Epithelial cell of proximal tubule (primary cell): ENCODE measurements at regions not wholly inside any gene's neighbourhood (a gene's known extent, or its start where the extent isn't known, plus 50 kb on each side); places are given as distances from the start of the nearest gene placed in this dataset.

Source experiments
- DNase-seq: peaks from one replicate; pipeline ENCODE4 v3.0.0-alpha.2; 2011; ENCODE audit warnings: low read depth
- H3K4me3 ChIP-seq: 2 replicates; pipeline ENCODE4 v1.5.1; 2011; ENCODE audit warnings: low read depth, mild to moderate bottlenecking, low read length
- TF ChIP-seq, protein P1 (sequence below): conservative IDR thresholded peaks from 2 replicates; pipeline ENCODE4 v1.5.1; 2012; ENCODE audit warnings: low read depth, mild to moderate bottlenecking, low read length

DNA sequence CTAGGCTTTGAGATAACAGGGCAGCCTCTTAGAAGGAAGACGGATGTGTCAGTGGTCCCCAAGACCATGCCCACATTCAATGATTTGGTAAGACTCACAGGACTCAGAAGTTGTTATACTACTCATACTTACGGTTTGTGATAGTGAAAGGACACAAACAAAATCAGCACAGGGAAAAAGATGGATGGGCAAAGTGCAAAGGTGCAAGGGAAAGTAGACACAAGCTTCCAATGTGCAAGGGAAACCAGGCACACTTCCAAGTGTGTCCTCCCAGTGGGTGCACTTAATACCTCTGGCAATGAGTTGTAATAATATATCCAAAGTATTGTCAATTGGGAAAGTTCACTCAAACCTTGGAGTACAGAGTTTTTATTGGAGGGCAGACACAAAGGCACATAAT, 53.8 kb upstream of the VCX start:
- TF ChIP-seq, protein P1, sequence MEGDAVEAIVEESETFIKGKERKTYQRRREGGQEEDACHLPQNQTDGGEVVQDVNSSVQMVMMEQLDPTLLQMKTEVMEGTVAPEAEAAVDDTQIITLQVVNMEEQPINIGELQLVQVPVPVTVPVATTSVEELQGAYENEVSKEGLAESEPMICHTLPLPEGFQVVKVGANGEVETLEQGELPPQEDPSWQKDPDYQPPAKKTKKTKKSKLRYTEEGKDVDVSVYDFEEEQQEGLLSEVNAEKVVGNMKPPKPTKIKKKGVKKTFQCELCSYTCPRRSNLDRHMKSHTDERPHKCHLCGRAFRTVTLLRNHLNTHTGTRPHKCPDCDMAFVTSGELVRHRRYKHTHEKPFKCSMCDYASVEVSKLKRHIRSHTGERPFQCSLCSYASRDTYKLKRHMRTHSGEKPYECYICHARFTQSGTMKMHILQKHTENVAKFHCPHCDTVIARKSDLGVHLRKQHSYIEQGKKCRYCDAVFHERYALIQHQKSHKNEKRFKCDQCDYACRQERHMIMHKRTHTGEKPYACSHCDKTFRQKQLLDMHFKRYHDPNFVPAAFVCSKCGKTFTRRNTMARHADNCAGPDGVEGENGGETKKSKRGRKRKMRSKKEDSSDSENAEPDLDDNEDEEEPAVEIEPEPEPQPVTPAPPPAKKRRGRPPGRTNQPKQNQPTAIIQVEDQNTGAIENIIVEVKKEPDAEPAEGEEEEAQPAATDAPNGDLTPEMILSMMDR = no peak
- no peak for DNase-seq
- no peak overlapping the region for H3K4me3 ChIP-seq

DNA sequence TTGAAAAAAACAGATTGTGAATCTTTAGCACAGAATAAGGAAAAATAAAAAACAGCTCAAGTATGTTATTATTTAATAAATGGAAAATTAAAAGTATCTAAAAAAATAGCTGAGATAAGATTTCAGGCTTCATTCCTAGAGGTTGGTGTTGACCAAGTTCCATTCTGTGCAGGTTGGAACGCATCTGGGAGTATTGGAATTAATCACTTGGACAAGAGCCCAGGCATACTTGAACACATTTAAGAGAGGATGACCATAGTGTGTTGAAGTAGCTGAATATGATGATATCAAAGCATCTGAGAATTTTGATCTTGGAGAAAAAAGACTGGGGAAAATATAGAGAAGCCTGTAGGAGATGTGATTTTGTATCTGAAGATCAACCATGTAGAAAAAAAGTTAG, 54.6 kb upstream of the VCX start:
- H3K4me3 ChIP-seq = no peak overlapping the region
- TF ChIP-seq, protein P1 = no peak
- no peak for DNase-seq

DNA sequence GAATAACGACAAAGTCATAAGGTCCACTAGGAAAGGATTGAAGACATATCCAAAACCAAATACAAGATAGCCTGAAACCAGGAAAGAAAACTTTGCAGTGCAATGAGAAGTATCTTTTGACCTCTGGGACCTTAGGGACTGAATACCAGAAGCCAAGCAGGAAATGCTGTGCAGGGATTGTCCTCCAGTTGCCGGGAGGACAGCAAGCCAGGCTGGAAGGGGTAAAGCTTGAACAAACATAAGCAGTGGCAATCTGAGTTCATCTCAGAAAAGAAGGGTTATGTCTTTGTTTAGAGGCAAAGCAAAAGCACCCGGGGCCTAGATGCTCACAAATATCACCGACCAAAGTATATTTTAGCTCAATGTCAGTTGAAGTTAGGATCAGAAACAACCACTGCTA, 55.3 kb upstream of the VCX start:
- DNase-seq = no peak
- H3K4me3 ChIP-seq = no peak overlapping the region
- TF ChIP-seq, protein P1 = no peak

DNA sequence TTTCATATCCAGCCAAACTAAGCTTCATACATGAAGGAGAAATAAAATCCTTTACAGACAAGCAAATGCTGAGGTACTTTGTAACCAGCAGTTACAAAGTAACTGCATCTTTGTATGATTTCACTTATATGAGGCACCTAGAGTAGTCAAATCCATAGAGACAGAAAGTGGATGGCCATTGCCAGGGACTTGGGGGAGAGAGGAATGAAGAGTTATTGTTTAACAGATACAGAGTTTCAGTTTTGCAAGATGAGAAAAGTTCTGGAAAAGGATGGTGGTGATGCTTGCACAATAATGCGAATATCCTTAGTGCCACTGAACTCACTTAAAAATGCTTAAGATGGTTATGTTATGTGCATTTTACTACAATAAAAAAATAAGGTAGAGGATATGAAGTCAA, 58.4 kb upstream of the VCX start:
- TF ChIP-seq, protein P1 = no peak
- no peak overlapping the region for H3K4me3 ChIP-seq
- no peak for DNase-seq

DNA sequence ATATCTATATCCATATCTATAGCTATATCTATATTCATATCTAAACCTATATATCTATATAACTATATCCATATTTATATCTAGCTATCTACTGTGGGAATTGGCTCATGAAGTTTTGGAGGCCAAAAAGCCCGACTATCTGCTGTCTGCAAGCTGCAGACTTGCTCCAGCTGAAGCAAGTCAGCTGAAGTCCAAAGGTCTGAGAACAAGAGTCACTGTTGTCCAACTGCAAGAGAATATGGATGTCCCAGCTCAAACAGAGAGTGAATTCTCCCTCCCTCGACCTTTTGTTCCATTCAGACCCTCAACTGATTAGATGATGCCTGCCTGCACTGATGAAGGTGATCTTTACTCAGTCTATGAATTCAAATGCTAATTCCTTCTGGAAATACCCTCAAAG, 63.3 kb upstream of the VCX start:
- TF ChIP-seq, protein P1 = no peak
- no peak overlapping the region for H3K4me3 ChIP-seq
- DNase-seq = no peak

DNA sequence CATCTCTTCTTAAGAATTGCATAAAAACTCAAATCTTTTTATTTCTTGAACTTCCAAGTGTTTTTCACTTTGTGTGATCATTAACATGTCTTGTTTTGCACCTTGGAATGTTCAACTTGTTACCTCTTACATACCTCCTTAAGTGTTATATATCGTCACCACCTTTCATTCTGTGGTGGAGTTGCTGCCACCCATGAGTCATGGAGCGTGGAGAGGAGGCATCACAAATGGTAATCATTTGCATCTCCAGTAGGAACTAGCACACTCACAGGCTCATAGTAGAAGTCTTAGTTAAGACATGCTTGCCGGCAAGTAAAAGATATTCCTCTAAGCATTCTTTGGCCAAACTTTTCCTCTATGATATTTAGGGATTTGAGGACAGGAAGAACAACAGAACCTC, 67.0 kb upstream of the VCX start:
- TF ChIP-seq, protein P1 = no peak
- H3K4me3 ChIP-seq = no peak overlapping the region
- peak; percentile 0 for DNase-seq

DNA sequence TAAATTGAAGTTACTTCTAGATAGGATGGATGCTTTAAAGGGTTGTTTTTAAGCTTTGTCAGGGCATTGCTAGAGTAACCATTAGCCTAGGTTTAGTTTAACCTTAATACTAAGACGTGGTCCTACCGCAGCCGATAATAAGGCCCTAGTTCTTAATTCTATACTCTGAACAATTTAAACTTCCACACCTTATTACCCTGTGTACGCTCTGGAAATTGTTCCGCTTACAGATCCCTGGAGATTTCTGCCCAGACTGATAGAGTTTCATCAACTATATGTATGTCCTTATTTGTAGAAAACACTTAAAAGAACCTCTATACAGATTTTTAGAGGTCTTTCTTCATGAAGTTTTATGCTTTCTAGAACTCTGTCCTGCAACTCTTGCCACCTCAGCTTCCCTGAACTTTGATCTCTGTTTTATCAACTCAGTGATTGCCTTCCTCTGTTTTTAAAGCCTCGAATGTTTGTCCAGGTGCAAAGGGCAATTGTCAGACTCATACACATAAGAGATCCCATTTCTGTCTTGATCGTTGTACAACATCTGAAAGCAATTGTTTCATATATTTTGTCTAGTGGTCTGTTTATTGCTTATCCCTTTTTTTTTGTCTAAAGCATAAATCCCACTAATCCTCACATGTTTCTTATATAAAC, 71.1 kb upstream of the VCX start:
- no peak overlapping the region for H3K4me3 ChIP-seq
- TF ChIP-seq, protein P1 = no peak
- no peak for DNase-seq
